ENCODE measurements at regions not wholly inside any gene's neighbourhood (a gene's known extent, or its start where the extent isn't known, plus 50 kb on each side); places are given as distances from the start of the nearest gene placed in this dataset.

DNA sequence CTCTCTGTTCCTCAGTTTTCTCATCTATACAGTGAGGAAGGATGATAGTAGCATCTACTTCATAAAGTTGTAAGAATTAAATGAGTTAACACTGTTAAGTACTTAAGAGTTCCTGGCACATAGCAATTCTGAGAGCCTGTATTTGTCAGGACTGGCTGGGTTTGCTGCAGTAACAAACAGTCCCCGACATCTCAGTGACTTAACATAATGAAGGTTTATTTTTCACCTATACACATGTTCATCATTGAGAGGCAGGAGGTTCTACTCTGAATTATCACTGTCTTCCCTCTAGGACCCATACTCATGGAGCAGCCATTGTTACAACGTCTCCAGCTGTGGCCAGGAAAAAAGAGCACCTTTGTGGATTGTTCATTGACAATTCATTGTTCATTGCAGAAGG is 190.6 kb upstream of the PROK2 start:
- Mint-ChIP-seq H3K9me3 (peaks cover 3% of the 10 kb centered on the region), H3K4me1 (peaks cover 36% of the 10 kb centered on the region), H3K27ac (no peak overlapping the region), H3K4me3 (no peak overlapping the region), H3K36me3 (ENCODE audit: low read depth) (no peaks in the 10 kb centered on the region), H3K27me3 (ENCODE audit: low read depth, poor library complexity) (peaks cover 12% of the 10 kb centered on the region)
- TF ChIP-seq, protein P1, sequence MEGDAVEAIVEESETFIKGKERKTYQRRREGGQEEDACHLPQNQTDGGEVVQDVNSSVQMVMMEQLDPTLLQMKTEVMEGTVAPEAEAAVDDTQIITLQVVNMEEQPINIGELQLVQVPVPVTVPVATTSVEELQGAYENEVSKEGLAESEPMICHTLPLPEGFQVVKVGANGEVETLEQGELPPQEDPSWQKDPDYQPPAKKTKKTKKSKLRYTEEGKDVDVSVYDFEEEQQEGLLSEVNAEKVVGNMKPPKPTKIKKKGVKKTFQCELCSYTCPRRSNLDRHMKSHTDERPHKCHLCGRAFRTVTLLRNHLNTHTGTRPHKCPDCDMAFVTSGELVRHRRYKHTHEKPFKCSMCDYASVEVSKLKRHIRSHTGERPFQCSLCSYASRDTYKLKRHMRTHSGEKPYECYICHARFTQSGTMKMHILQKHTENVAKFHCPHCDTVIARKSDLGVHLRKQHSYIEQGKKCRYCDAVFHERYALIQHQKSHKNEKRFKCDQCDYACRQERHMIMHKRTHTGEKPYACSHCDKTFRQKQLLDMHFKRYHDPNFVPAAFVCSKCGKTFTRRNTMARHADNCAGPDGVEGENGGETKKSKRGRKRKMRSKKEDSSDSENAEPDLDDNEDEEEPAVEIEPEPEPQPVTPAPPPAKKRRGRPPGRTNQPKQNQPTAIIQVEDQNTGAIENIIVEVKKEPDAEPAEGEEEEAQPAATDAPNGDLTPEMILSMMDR (IDR thresholded peaks at IDR 0.05): no peak
- DNase-seq: no peak

DNA sequence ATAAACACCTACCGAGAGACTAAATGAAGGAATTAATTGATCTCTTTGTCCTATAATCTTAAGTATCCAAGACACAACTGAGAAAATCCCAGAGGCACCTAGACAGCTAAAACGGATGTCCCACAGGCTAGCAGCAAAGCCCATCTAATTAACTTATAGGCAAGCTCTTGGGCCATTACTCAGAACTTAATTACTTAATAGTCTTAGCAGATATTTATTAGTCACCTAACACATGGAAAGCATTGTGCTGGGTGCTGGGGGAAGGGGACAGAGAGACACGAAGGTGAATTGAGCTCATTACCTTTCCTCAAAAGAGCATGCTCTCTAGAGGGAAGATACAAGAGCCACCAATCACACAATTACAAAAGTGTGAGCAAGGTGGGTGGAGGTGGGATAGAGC is 189.8 kb upstream of the PROK2 start:
- Mint-ChIP-seq H3K4me1 (peaks cover 36% of the 10 kb centered on the region), H3K27ac (no peak overlapping the region), H3K36me3 (ENCODE audit: low read depth) (no peaks in the 10 kb centered on the region), H3K4me3 (no peak overlapping the region), H3K27me3 (ENCODE audit: low read depth, poor library complexity) (peaks cover 13% of the 10 kb centered on the region), H3K9me3 (peaks cover 3% of the 10 kb centered on the region)
- DNase-seq: no peak
- TF ChIP-seq, protein P1 (IDR thresholded peaks at IDR 0.05): no peak

DNA sequence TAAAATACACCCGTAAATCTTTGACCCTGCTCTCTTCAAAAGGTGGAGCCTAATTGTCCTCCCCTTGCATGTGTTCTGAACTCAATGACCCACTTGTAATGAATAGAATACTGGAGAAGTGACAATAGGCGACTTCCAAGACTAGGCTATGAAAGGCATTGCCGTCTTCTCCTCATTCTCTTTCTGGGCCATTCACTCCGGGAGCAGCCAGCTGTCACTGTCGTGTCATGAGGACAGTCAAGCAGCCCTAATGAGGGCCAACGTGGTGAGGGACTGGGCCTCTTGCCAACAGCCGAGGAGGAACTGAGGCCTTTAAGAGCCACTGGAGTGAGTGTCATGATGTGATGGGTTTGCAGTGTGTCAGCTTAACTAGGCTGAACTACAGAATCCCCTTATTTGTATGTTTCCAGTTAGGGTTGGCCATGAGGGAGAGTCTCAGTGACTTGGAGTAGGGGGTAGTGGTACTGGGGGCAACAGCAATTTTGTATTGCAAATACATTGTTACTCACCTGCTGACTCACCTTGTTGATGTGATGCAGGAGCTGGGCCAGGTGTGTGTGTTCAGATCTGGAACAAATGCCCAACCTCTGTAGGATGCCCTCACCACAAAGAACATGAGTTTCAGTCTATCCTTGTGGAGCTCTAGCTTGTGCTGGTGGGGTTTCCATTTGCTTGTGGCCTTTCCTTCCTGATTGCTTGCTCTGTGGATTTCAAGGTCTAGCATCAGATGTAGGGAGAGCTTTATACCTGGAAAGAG is 188.5 kb upstream of the PROK2 start:
- no peak overlapping the region for H3K4me3 Mint-ChIP-seq
- peaks cover 3% of the 10 kb centered on the region for H3K9me3 Mint-ChIP-seq
- no peaks in the 10 kb centered on the region for H3K36me3 Mint-ChIP-seq (ENCODE audit: low read depth)
- H3K27ac Mint-ChIP-seq: peak overlapping the region; percentile 75
- peaks cover 12% of the 10 kb centered on the region for H3K27me3 Mint-ChIP-seq (ENCODE audit: low read depth, poor library complexity)
- no peak for DNase-seq
- peaks cover 31% of the 10 kb centered on the region for H3K4me1 Mint-ChIP-seq
- TF ChIP-seq, protein P1 (IDR thresholded peaks at IDR 0.05): no peak

- H3K9me3 Mint-ChIP-seq: peaks cover 3% of the 10 kb centered on the region
- no peak overlapping the region for H3K27ac Mint-ChIP-seq
- TF ChIP-seq, protein P1 (IDR thresholded peaks at IDR 0.05): no peak
- no peak overlapping the region for H3K4me3 Mint-ChIP-seq
- H3K27me3 Mint-ChIP-seq (ENCODE audit: low read depth, poor library complexity): peaks cover 12% of the 10 kb centered on the region
- no peak for DNase-seq
- H3K36me3 Mint-ChIP-seq (ENCODE audit: low read depth): no peaks in the 10 kb centered on the region
- peaks cover 30% of the 10 kb centered on the region for H3K4me1 Mint-ChIP-seq
Measured at GRCh38 chr3:71972031-71972430, 187.1 kb upstream of the PROK2 start.

DNA sequence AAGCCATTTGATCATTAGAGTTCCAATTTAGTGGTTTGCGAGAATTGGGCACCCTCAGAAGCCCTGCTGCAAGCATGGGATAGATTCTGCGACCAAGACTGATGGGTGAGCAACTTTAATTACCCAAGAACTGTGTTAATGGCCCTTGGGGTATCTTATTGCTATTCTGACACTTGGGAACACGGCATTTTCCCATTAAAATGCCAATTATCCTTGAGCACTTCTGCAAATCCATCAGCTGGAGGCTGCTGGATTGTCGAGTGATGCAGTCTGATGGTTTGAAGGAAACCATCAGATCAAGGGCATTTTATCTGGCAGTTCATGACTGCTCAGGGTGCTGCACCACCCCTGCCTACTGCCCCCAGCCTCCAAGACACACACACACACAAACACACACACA is 183.6 kb upstream of the PROK2 start:
- no peaks in the 10 kb centered on the region for H3K36me3 Mint-ChIP-seq (ENCODE audit: low read depth)
- H3K27me3 Mint-ChIP-seq (ENCODE audit: low read depth, poor library complexity): peaks cover 32% of the 10 kb centered on the region
- H3K9me3 Mint-ChIP-seq: peaks cover 3% of the 10 kb centered on the region
- TF ChIP-seq, protein P1 (IDR thresholded peaks at IDR 0.05): no peak
- H3K4me1 Mint-ChIP-seq: peaks cover 33% of the 10 kb centered on the region
- H3K27ac Mint-ChIP-seq: no peak overlapping the region
- no peak for DNase-seq
- no peak overlapping the region for H3K4me3 Mint-ChIP-seq

GRCh38 chr3:71966185-71966584 is 181.2 kb upstream of the PROK2 start:
- Mint-ChIP-seq H3K27me3 (ENCODE audit: low read depth, poor library complexity) (peaks cover 39% of the 10 kb centered on the region), H3K9me3 (no peaks in the 10 kb centered on the region)

More at GRCh38 chr3:71966185-71966584, 181.2 kb upstream of the PROK2 start:
- TF ChIP-seq, protein P1 (IDR thresholded peaks at IDR 0.05): no peak
- H3K4me3 Mint-ChIP-seq: no peak overlapping the region
- H3K27ac Mint-ChIP-seq: no peak overlapping the region
- DNase-seq: no peak
- no peaks in the 10 kb centered on the region for H3K36me3 Mint-ChIP-seq (ENCODE audit: low read depth)
- peaks cover 16% of the 10 kb centered on the region for H3K4me1 Mint-ChIP-seq
